GM12865 (cell line): ENCODE measurements at regions not wholly inside any gene's neighbourhood (a gene's known extent, or its start where the extent isn't known, plus 50 kb on each side); places are given as distances from the start of the nearest gene placed in this dataset.
"Not testable (repeated sequence)": the region's sequence is repeated elsewhere in the genome, so short reads cannot be mapped to it uniquely, and the experiment has no call there.

ENCODE experiments used
- DNase-seq: peaks from one replicate; pipeline ENCODE4 v3.0.0; 2010; ENCODE audit warnings: low read depth
- H3K4me3 ChIP-seq: 2 replicates; pipeline ENCODE4 v1.5.1; 2011; ENCODE audit warnings: mild to moderate bottlenecking, low read depth, low read length, control low read depth

DNA sequence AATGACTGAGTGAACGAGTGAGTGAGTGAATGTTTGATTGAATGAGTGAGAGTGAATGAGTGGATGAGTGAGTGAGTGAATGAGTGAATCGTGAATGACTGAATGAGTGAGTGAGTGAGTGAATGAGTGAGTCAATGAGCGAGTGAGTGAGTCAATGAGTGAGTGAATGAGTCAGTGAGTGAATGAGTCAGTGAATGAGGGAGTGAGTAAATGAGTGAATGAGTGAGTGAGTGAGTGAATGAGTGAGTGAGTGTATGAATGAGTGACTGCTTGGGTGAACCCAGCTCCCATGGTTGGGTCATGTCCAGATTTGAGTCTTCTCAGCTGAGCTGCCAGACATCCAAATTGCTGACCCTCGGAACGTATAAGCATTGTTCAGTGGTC, 135.2 kb upstream of the ZNF469 start:
- not testable (repeated sequence) for H3K4me3 ChIP-seq, DNase-seq

DNA sequence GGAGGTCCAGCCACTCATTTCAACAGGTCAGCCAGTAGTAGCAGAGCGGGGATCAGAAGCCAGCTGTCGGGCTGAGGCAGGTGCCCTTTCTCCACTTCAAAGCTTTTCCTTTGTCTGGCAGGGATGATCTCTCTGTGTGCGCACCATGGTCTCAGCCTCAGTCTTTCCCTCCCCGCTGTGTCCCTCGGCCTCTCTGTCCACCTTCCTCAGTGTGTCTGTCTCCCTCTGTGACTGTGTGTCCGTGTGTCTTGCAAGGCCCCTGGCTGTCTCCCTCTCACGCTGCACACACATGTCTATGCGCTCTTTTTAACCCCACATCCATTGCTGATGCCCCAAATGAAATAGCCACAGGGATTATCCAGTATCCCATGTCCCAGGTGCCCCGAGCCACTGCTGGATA, 134.0 kb upstream of the ZNF469 start:
- DNase-seq, H3K4me3 ChIP-seq: not testable (repeated sequence)

DNA sequence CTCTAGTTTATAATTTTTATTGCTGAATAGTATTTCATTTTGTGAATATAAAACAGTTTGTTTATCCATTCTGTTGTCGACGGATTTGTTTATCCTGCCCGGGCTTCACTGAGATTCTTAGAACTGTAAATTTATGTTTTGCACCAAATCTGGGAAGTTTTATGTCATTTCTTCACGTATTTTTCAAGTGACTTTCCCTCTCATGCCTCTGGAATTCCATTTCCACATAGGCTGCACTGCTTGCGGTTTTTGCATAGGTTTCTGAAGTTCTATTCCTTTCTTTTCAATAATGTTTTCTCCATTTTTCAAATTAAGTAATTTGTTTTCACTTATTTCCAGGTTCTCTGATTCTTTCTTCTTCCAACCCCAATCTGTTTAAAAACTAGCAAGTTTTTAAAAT, 132.4 kb upstream of the ZNF469 start:
- not testable (repeated sequence) for DNase-seq

DNA sequence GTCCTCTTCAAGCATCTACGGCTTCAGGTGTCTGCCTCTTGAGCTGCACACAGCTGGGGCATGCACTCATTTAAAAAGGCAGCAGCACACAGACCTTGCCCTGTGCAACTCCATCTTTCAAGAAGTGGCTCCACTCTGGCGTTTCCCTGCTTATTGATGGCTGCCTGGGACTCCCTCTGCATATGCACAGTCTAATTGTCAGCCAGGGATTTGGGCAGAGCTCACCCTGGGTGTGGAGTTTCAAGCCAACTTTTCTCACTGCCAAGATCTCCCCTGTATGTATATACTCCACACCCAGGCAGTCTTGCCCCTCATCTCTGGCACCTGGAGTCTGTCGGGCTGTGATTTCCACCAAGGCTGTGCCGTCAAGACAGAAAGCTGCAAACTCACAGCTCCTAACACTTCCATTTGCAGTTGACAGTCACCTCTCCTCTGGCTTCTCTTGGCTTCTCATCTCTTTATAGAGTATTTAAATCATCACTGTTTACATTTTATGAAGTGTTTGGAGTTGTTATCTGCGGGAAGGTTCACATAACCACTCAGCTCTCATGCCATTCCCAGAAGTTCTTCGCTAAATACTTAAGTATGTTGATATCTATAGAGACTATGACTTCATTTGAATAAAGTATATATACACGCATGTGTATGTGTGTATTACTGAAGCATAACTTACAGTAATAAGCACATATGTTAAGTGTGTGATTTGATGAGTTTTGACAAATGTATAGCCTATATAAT, 130.5 kb upstream of the ZNF469 start:
- DNase-seq, H3K4me3 ChIP-seq: not testable (repeated sequence)

More for the DNA sequence above, 132.4 kb upstream of the ZNF469 start:
- not testable (repeated sequence) for H3K4me3 ChIP-seq

DNA sequence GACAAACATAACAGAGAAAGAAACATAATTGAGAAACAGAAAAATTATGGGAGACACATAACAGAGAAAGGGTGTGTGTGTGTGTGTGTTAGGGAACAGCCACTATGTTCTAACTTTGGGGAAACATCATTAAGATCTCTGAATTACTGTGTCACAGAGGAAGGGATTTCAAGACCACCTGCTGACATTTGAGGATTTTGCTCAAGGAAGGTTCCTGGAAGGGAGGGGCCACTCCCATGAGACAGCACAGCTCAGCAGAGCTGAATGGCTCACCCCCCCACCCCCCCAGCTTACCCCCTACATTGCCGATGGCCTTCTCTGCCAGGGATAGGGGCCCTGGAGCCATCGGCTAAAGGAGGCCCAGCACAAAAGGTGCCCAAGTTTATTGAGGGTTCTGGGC, 124.6 kb upstream of the ZNF469 start:
- DNase-seq, H3K4me3 ChIP-seq: not testable (repeated sequence)

DNA sequence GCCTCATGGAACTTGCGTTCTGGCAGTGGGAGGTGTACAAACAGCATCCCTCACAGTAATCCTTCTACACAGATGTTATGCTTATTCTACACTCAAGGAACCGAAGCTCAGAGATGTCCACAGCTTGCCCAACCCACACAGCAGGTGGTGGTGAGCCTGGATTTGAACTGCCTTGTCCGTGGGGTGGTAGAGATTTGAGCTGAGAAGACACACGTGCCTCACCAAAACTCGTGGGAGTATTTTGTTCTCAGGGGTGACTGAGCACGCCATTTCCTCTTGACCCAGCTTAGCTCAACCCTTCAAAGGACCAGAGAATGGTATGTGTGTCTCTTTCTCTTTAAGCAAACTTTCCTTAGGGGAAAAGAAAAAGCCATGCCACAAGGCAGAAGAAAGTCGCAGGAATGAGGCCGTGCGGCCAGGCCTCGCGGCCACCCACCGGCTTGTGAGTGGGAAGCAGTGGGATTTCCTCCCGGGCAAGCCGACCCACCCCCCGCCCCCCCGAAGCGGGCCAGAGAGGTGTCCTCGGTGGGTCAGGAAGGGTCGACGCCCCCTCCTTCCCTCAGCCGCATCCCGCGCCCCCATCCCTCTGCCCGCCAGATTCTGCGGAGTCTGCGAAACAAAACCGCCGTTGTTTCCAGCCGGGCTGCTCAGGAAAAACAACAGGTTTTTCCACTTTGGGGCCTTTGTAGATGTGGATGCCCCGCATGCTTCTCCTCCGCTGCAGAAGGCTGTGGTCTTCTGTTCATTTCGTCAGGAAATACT, 123.8 kb upstream of the ZNF469 start:
- H3K4me3 ChIP-seq, DNase-seq: not testable (repeated sequence)

DNA sequence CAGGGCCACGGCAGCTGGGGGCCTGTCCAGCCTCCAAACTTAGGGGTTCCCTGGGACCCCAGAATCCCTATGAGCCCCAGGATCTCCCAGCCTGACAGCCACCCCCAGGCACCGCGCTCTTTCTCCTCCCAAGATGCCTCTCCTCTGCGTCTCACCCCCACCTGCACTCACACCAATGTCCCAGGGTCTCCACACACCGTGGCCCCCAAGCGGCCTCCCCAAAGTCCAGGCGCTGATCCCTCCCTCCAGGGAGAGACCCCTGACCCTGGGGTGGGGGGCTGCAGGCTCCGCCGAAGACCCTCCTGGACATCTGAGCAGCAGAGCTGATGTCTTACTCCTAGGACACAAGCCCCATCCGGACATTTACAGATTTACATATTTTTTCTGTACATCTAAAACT, 123.2 kb upstream of the ZNF469 start:
- not testable (repeated sequence) for DNase-seq, H3K4me3 ChIP-seq

DNA sequence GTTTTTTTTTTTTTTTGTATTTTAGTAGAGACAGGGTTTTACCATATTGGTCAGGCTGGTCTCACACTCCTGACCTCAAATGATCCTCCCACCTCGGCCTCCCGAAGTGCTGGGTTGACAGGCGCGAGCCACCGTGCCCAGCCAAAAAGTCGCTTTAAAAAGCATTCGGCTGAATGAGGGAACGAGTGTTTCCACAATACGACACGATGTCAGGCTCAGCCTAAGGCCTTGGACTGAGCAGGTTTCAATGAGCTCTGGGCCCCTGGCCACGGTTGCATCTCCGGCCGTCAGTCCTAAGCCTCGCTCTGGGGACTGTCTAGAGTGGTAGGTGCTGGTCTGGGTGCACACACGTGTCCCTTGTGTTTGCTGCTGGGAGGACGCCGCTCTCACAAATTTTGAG, 122.6 kb upstream of the ZNF469 start:
- not testable (repeated sequence) for DNase-seq, H3K4me3 ChIP-seq

DNA sequence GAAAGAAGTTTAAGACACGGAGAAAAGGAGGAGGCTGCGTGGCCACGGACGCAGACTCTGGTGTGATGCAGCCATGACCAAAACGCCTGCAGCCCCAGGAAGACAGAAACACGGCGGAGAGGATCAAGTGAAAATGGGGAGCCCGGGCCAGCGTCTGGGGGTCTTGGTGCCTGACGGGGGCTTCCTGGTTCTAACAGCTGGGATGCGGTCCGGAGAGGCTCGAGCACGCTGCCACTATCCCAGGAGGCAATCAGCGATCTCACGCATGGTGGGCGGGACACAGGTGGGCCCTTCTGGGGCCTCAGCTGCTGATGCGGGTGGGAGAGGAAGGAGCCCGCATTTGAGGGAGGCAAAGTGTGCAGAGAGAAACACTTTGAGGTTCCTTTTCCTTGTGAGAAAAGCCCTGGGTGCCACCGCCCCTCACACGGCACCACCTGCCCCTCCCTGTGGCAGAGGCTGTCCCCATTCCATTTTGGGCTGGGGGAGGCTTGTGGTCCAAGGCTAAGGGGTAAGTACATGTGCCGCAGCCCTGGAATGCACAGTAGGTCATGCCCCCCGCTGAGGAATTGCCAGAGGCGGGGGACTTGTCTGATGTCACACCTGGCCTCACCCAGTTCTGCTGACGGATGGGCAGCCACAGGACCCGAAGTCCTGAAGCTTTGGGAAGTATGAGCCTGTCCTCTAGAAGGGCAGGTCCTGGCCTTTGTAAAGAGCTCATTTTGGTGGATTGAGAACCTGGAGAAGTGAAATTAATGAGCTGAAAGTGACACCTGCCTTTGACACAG, 121.7 kb upstream of the ZNF469 start:
- DNase-seq, H3K4me3 ChIP-seq: not testable (repeated sequence)

DNA sequence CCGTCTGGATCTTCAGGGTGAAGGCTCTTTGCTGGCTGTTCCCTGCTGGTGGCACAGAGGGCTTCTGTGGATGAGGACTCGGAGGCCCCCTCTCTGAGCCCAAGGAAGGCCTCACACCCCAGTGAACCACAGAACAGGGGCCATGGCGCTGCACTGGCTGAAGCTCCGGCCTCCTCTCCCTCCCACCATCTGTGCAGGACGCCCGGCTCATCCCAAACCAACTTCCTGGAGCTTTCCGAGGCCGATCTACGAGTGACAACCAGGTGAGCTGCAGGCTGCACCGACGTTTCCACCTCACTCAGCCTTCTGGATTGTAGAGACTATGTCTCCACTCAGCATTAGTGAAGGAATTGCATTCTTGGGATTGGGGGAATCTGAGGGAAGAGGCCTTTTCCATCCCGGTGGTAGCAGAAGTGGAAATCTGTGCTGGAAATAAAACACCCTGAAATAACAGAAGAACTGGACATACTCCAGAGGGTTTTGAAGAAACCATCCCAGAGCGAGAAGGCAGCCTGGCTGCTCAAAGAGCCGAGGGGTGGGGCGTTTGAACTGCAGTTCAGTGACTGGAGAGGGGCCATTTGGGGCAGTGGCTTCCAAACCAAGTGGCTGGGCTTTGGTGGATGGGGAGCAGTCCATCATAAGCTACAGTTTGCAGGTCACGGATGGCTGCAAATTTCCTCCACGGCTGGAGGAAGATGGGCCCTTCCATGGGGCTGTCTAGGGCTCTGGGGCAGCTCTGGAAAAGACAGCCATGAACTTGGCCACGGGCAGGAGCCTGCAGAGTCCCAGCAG, 120.7 kb upstream of the ZNF469 start:
- H3K4me3 ChIP-seq, DNase-seq: not testable (repeated sequence)

DNA sequence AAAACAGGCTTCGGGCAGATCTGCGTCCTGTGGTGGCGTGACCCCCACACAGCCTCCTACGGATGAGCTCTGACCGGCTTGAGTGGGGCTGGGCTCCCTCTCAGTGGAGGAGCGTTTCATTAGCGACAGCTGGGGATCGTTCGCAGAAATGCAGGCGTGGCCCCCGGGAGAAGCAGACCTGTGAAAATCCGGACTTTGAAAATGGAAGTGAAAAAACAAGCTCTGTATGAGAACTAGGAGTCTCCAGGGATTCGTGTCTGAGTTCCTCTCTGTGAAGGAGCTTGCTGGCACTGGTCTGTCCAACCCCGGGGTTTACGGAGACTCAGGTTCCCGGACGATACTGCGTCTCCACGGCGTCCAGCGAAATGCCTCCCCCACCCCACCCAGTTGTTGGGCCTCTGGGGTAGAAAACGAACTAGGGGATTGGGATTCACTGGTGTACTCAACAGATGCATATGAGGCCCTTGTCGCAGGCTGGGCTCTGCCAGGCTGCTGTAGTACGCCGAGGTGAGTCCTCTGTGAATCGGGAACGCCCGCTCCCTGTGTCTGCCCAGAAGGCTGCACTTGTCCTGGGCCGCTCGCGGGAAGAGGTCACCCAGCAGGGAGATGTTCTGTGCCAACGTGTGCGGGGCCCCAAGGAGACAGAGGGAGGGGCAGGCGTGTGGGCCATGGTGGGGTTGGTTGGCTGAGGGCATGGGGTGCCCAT, 119.7 kb upstream of the ZNF469 start:
- peak; percentile 47 for DNase-seq
- not testable (repeated sequence) for H3K4me3 ChIP-seq

DNA sequence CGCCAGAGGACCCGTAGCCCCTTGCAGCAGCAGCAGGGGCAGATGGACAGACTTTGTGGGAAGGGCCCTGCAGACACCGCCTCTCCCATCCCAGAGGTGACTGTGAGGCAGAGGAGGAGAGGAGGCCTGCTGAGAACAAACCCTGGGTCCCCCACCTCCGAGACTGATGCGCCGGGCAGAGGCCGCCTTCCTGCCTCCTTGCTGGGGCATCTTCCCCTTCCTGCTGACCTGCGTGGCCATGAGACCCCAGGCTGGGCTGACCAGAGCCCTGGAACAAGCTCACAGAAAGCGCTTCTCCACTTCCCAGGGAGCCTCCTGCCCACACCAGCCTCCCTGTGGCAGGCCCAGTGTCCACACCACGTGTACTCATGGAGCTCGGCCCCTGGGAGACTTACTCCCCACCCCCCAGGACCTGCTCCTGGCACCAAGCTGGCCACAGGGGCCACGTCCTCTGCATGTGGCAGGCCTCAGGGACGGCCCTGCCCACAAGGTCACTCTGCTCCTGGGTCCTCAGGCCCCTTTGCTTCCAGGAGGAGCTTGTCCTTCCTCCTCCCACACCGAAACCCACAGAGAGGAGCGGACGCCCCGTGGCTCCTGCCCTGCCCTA, 119.0 kb upstream of the ZNF469 start:
- DNase-seq, H3K4me3 ChIP-seq: not testable (repeated sequence)
